HepG2 (cell line): ENCODE measurements at regions not wholly inside any gene's neighbourhood (a gene's known extent, or its start where the extent isn't known, plus 50 kb on each side); places are given as distances from the start of the nearest gene placed in this dataset.
A peak's percentile ranks its signal among the peaks of the same experiment; 100 is the strongest.

Experiments used
- EZH2 ChIP-seq: conservative IDR thresholded peaks from 2 replicates; pipeline ENCODE4 v1.6.1; 2012; ENCODE audit warnings: mild to moderate bottlenecking, low read depth, low read length, moderate library complexity
- FOXJ3 ChIP-seq: sonication (generic); formaldehyde crosslinking; IDR thresholded peaks from 2 replicates; pipeline ENCODE4 v1.4.0; 2020; ENCODE audit warnings: missing genetic modification reagents, mild to moderate bottlenecking, borderline replicate concordance
- JDP2 ChIP-seq: sonication (generic); formaldehyde crosslinking; IDR thresholded peaks from 2 replicates; pipeline ENCODE4 v1.8.1; 2022; ENCODE audit warnings: missing genetic modification reagents, borderline replicate concordance
- KDM5A ChIP-seq: fragments of 200-600 bp; sonication (generic); IDR thresholded peaks from 2 replicates; pipeline ENCODE4 v1.7.0; 2018; ENCODE audit warnings: antibody characterized with exemption, mild to moderate bottlenecking, low read length, borderline replicate concordance
- KDM6A ChIP-seq: IDR thresholded peaks from 2 replicates; pipeline ENCODE4 v1.6.1; 2016; ENCODE audit warnings: low read depth
- KIAA2018 ChIP-seq: sonication (generic); formaldehyde crosslinking; IDR thresholded peaks from 2 replicates; pipeline ENCODE4 v1.5.0; 2020; ENCODE audit warnings: mild to moderate bottlenecking, missing genetic modification reagents, borderline replicate concordance
- MIER2 ChIP-seq: IDR thresholded peaks from 2 replicates; pipeline ENCODE4 v1.6.1; 2016; ENCODE audit warnings: missing biosample characterization, missing genetic modification reagents
- NCOA2 ChIP-seq: sonication (generic); formaldehyde crosslinking; IDR thresholded peaks from 2 replicates; pipeline ENCODE4 v1.8.0; 2022; ENCODE audit warnings: inconsistent platforms
- NFIC ChIP-seq: IDR thresholded peaks from 2 replicates; pipeline ENCODE4 v1.6.1; 2012; ENCODE audit warnings: mild to moderate bottlenecking, low read length, inconsistent platforms
- NFRKB ChIP-seq: fragments of 450-650 bp; IDR thresholded peaks from 2 replicates; pipeline ENCODE4 v1.6.1; 2017
- NPAS2 ChIP-seq: sonication (generic); formaldehyde crosslinking; IDR thresholded peaks from 2 replicates; pipeline ENCODE4 v1.8.0; 2022; ENCODE audit warnings: mild to moderate bottlenecking, missing genetic modification reagents, borderline replicate concordance
- RNF2 ChIP-seq: fragments of 450-650 bp; conservative IDR thresholded peaks from 2 replicates; pipeline ENCODE4 v1.6.1; 2016; ENCODE audit warnings: low read depth
- SMYD3 ChIP-seq: sonication (generic); formaldehyde crosslinking; IDR thresholded peaks from 2 replicates; pipeline ENCODE4 v1.8.1; 2023; ENCODE audit warnings: mild to moderate bottlenecking, missing genetic modification reagents
- THYN1 ChIP-seq: sonication (generic); formaldehyde crosslinking; IDR thresholded peaks from 2 replicates; pipeline ENCODE4 v1.8.1; 2023; ENCODE audit warnings: low read depth, mild to moderate bottlenecking, moderate library complexity, missing genetic modification reagents, borderline replicate concordance
- ZNF138 ChIP-seq: sonication (generic); formaldehyde crosslinking; IDR thresholded peaks from 2 replicates; pipeline ENCODE4 v1.5.0; 2020; ENCODE audit warnings: mild to moderate bottlenecking, low read depth, missing genetic modification reagents
- ZNF3 ChIP-seq: IDR thresholded peaks from 2 replicates; pipeline ENCODE4 v1.7.0; 2017; ENCODE audit warnings: inconsistent platforms
- ZNF30 ChIP-seq: sonication (generic); formaldehyde crosslinking; IDR thresholded peaks from 2 replicates; pipeline ENCODE4 v1.5.0; 2020; ENCODE audit warnings: mild to moderate bottlenecking, missing genetic modification reagents
- TF ChIP-seq, protein P1 (sequence below): sonication (generic); formaldehyde crosslinking; IDR thresholded peaks from 2 replicates; pipeline ENCODE4 v1.4.0; 2020; ENCODE audit warnings: mild to moderate bottlenecking, missing genetic modification reagents
- TF ChIP-seq, protein P2 (sequence below): sonication (generic); formaldehyde crosslinking; IDR thresholded peaks from 2 replicates; pipeline ENCODE4 v1.4.0; 2020; ENCODE audit warnings: missing genetic modification reagents

GRCh38 chr14:53855127-53855526 is 101.5 kb downstream of the BMP4 start (continued):
- TF ChIP-seq NCOA2 (peak; percentile 55; the same call in 1 of the 2 replicates), FOXJ3 (CRISPR knock-in tag) (peak; percentile 31; the same call in 1 of the 2 replicates), SMYD3 (CRISPR knock-in tag) (no peak), RNF2 (no peak), KDM6A (CRISPR knock-in tag) (peak; percentile 57; the same call in 1 of the 2 replicates), NFRKB (no peak), NFIC (peak; percentile 54; the same call in 1 of the 2 replicates), MIER2 (CRISPR knock-in tag) (no peak), KDM5A (no peak), EZH2 (no peak), JDP2 (CRISPR knock-in tag) (no peak), ZNF3 (CRISPR knock-in tag) (no peak), THYN1 (CRISPR knock-in tag) (no peak), ZNF30 (no peak), ZNF138 (no peak), NPAS2 (CRISPR knock-in tag) (no peak), KIAA2018 (CRISPR knock-in tag) (no peak)
- TF ChIP-seq, protein P1, sequence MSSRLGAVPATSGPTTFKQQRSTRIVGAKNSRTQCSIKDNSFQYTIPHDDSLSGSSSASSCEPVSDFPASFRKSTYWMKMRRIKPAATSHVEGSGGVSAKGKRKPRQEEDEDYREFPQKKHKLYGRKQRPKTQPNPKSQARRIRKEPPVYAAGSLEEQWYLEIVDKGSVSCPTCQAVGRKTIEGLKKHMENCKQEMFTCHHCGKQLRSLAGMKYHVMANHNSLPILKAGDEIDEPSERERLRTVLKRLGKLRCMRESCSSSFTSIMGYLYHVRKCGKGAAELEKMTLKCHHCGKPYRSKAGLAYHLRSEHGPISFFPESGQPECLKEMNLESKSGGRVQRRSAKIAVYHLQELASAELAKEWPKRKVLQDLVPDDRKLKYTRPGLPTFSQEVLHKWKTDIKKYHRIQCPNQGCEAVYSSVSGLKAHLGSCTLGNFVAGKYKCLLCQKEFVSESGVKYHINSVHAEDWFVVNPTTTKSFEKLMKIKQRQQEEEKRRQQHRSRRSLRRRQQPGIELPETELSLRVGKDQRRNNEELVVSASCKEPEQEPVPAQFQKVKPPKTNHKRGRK (CRISPR knock-in tag): no peak
- TF ChIP-seq, protein P2, sequence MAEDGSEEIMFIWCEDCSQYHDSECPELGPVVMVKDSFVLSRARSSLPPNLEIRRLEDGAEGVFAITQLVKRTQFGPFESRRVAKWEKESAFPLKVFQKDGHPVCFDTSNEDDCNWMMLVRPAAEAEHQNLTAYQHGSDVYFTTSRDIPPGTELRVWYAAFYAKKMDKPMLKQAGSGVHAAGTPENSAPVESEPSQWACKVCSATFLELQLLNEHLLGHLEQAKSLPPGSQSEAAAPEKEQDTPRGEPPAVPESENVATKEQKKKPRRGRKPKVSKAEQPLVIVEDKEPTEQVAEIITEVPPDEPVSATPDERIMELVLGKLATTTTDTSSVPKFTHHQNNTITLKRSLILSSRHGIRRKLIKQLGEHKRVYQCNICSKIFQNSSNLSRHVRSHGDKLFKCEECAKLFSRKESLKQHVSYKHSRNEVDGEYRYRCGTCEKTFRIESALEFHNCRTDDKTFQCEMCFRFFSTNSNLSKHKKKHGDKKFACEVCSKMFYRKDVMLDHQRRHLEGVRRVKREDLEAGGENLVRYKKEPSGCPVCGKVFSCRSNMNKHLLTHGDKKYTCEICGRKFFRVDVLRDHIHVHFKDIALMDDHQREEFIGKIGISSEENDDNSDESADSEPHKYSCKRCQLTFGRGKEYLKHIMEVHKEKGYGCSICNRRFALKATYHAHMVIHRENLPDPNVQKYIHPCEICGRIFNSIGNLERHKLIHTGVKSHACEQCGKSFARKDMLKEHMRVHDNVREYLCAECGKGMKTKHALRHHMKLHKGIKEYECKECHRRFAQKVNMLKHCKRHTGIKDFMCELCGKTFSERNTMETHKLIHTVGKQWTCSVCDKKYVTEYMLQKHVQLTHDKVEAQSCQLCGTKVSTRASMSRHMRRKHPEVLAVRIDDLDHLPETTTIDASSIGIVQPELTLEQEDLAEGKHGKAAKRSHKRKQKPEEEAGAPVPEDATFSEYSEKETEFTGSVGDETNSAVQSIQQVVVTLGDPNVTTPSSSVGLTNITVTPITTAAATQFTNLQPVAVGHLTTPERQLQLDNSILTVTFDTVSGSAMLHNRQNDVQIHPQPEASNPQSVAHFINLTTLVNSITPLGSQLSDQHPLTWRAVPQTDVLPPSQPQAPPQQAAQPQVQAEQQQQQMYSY (CRISPR knock-in tag): no peak
